ENCODE measurements at regions not wholly inside any gene's neighbourhood (a gene's known extent, or its start where the extent isn't known, plus 50 kb on each side); places are given as distances from the start of the nearest gene placed in this dataset.

GRCh38 chr5:17898766-17899165, 264.5 kb downstream of the TAF11L14 start:
- Histone ChIP-seq H3K36me3 (ENCODE audit: control insufficient read depth, insufficient read depth, low read length) (no peaks in the 10 kb centered on the region), H3K4me1 (ENCODE audit: control insufficient read depth, insufficient read depth, low read length) (no peaks in the 10 kb centered on the region), H3K4me3 (ENCODE audit: low read depth in 2 of 2, low read length in 2 of 2) (no peak overlapping the region), H3K27ac (ENCODE audit: low read length) (no peak overlapping the region), H3K27me3 (ENCODE audit: control insufficient read depth, insufficient read depth, low read length) (no peaks in the 10 kb centered on the region), H3K9me3 (ENCODE audit: control insufficient read depth, insufficient read depth, low read depth, low read length) (no peaks in the 10 kb centered on the region)
- ATAC-seq (no peak), DNase-seq (ENCODE audit: low read depth, low spot score) (no peak)
- ChIA-PET CTCF (no interaction called here), POLR2A (no interaction called here)
- TF ChIP-seq, protein P1, sequence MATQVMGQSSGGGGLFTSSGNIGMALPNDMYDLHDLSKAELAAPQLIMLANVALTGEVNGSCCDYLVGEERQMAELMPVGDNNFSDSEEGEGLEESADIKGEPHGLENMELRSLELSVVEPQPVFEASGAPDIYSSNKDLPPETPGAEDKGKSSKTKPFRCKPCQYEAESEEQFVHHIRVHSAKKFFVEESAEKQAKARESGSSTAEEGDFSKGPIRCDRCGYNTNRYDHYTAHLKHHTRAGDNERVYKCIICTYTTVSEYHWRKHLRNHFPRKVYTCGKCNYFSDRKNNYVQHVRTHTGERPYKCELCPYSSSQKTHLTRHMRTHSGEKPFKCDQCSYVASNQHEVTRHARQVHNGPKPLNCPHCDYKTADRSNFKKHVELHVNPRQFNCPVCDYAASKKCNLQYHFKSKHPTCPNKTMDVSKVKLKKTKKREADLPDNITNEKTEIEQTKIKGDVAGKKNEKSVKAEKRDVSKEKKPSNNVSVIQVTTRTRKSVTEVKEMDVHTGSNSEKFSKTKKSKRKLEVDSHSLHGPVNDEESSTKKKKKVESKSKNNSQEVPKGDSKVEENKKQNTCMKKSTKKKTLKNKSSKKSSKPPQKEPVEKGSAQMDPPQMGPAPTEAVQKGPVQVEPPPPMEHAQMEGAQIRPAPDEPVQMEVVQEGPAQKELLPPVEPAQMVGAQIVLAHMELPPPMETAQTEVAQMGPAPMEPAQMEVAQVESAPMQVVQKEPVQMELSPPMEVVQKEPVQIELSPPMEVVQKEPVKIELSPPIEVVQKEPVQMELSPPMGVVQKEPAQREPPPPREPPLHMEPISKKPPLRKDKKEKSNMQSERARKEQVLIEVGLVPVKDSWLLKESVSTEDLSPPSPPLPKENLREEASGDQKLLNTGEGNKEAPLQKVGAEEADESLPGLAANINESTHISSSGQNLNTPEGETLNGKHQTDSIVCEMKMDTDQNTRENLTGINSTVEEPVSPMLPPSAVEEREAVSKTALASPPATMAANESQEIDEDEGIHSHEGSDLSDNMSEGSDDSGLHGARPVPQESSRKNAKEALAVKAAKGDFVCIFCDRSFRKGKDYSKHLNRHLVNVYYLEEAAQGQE (IDR thresholded peaks at IDR 0.05; ENCODE audit: insufficient read depth in 1 of 2, low read depth in 2 of 2, low read length in 1 of 2), result no peak
- no peak for TF ChIP-seq SIN3A (IDR thresholded peaks at IDR 0.05; ENCODE audit: borderline replicate concordance, insufficient read depth, low read depth, low read length)
- TF ChIP-seq POLR2AphosphoS5 (IDR thresholded peaks at IDR 0.05; ENCODE audit: low read depth, low read length), result no peak
- TF ChIP-seq TCF7L2 (IDR thresholded peaks at IDR 0.05; ENCODE audit: low read depth, low read length), result no peak
- TF ChIP-seq CTCF (IDR thresholded peaks at IDR 0.05), result no peak
- in situ Hi-C loops (cut with HindIII; ENCODE audit: low pct_unique_long_range_greater_than_20kb, low sequenced_read_pairs), result no loop called here
- intact Hi-C loops (cut with micrococcal nuclease; ENCODE audit: unreplicated experiment), result no loop called here
- BruUV-seq (replicated peaks), result no TSS peak

- H3K36me3 ChIP-seq (ENCODE audit: control insufficient read depth, insufficient read depth, low read length), result no peaks in the 10 kb centered on the region
- DNase-seq (ENCODE audit: low read depth, low spot score) (no peak), ATAC-seq (no peak)
- no peak overlapping the region for H3K4me3 ChIP-seq (ENCODE audit: low read depth in 2 of 2, low read length in 2 of 2)
- no peak for TF ChIP-seq POLR2AphosphoS5 (IDR thresholded peaks at IDR 0.05; ENCODE audit: low read depth, low read length)
- TF ChIP-seq SIN3A (IDR thresholded peaks at IDR 0.05; ENCODE audit: borderline replicate concordance, insufficient read depth, low read depth, low read length), result no peak
- no peak for TF ChIP-seq CTCF (IDR thresholded peaks at IDR 0.05)
- H3K27me3 ChIP-seq (ENCODE audit: control insufficient read depth, insufficient read depth, low read length), result no peaks in the 10 kb centered on the region
- no peaks in the 10 kb centered on the region for H3K9me3 ChIP-seq (ENCODE audit: control insufficient read depth, insufficient read depth, low read depth, low read length)
- BruUV-seq (replicated peaks), result no TSS peak
- POLR2A ChIA-PET, result interaction anchor here (0.6 kb wide), 1 partner anchor 692 kb away, joined by 4 read pairs; no protein-coding TSS in a partner anchor
- in situ Hi-C loops (cut with HindIII; ENCODE audit: low pct_unique_long_range_greater_than_20kb, low sequenced_read_pairs) (no loop called here), intact Hi-C loops (cut with micrococcal nuclease; ENCODE audit: unreplicated experiment) (no loop called here)
- CTCF ChIA-PET, result no interaction called here
- no peaks in the 10 kb centered on the region for H3K4me1 ChIP-seq (ENCODE audit: control insufficient read depth, insufficient read depth, low read length)
- no peak overlapping the region for H3K27ac ChIP-seq (ENCODE audit: low read length)
Measured at GRCh38 chr5:17907094-17907493, 272.8 kb downstream of the TAF11L14 start.
